Right atrium auricular region (tissue), 2 donors: ENCODE measurements at regions not wholly inside any gene's neighbourhood (a gene's known extent, or its start where the extent isn't known, plus 50 kb on each side); places are given as distances from the start of the nearest gene placed in this dataset.

ENCODE experiments used
- DNase-seq: peaks from one replicate; pipeline ENCODE4 v3.0.0-alpha.2; 2019; ENCODE audit warnings: low spot score
- H3K27ac ChIP-seq, 2 donors: fragments of 200-600 bp; sonication (generic); 1 replicate in 1 of 2; 2 replicates in 1 of 2; pipeline ENCODE4 v1.5.1; 2016 to 2019
- H3K27me3 ChIP-seq, 2 donors: fragments of 200-600 bp; sonication (generic); one replicate each; pipeline versions ENCODE4 v1.5.1 to v1.6.0; 2017 to 2019
- H3K36me3 ChIP-seq: fragments of 200-600 bp; sonication (generic); one replicate; pipeline ENCODE4 v1.5.1; 2016
- H3K4me1 ChIP-seq, 2 donors: fragments of 200-600 bp; sonication (generic); one replicate each; pipeline versions ENCODE4 v1.5.1 to v1.6.0; 2017 to 2019
- H3K4me3 ChIP-seq, 2 donors: fragments of 200-600 bp; sonication (generic); 1 replicate in 1 of 2; 2 replicates in 1 of 2; pipeline ENCODE4 v1.5.1; 2017 to 2019; ENCODE audit warnings: mild to moderate bottlenecking in 1 of 2, moderate library complexity in 1 of 2
- H3K9me3 ChIP-seq, 2 donors: fragments of 200-600 bp; sonication (generic); one replicate each; pipeline ENCODE4 v1.5.1; 2019
- TF ChIP-seq, protein P1 (sequence below), 2 donors: fragments of 200-600 bp; sonication (generic); IDR thresholded peaks; one replicate each; pipeline ENCODE4 v1.5.1; 2019; ENCODE audit warnings: antibody characterized with exemption in 2 of 2

DNA sequence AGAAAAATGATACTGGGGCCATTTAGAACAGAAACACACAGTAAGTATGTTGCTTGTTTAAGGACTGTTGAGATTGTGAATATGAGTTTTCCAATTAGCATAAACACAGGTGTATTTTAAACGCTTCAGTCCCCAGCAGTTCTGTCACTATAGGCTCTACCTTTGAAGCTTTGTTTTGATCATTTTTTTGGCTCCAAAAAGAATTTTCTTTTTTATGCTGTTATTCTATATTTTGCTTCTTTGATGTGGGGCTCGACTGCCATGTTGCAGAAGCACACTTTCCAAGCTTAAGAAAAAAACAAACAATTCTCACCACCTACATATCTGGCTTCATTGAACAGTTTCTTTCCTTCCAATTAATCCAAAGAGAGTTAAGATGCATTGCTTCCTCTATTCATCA lies 131.0 kb upstream of the DMAC1 start:
- TF ChIP-seq, protein P1, sequence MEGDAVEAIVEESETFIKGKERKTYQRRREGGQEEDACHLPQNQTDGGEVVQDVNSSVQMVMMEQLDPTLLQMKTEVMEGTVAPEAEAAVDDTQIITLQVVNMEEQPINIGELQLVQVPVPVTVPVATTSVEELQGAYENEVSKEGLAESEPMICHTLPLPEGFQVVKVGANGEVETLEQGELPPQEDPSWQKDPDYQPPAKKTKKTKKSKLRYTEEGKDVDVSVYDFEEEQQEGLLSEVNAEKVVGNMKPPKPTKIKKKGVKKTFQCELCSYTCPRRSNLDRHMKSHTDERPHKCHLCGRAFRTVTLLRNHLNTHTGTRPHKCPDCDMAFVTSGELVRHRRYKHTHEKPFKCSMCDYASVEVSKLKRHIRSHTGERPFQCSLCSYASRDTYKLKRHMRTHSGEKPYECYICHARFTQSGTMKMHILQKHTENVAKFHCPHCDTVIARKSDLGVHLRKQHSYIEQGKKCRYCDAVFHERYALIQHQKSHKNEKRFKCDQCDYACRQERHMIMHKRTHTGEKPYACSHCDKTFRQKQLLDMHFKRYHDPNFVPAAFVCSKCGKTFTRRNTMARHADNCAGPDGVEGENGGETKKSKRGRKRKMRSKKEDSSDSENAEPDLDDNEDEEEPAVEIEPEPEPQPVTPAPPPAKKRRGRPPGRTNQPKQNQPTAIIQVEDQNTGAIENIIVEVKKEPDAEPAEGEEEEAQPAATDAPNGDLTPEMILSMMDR (IDR thresholded peaks at IDR 0.05) = no peak
- H3K27ac ChIP-seq = no peak overlapping the region
- H3K4me1 ChIP-seq = no peaks in the 10 kb centered on the region
- no peak for DNase-seq
- H3K36me3 ChIP-seq = no peaks in the 10 kb centered on the region
- no peak overlapping the region for H3K4me3 ChIP-seq
- H3K9me3 ChIP-seq = no peaks in the 10 kb centered on the region
- no peaks in the 10 kb centered on the region for H3K27me3 ChIP-seq

DNA sequence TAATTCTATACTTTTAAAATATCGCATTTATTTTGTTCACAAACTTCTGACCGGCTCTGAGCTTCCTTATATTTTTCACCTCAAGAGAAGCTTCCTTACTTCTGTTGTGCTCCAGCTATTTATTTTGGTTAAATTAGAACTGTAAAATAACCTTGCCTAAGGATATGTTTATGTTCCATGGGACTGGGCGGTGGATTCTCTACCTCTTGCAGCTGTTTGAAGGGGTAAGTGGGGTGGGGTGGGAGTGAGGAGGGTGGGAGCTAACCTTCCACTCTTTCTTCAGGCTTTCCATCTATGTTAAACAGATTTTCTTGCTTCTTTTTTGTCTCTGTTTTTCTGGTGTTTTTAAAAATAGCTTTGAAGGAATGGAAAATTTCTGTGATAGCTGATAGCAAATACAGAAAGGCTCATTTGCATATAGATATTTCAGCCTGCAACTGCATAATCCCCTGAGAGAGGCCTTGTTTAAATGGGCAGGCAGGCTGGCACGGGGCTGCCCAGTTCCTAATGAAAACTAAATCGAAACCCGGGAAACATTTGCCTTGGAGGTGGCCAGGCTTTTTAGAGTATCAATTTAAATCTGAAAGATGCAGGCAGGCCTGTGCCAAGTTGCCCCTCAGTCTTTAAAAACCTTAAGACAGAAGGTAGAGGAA lies 122.1 kb upstream of the DMAC1 start:
- H3K4me3 ChIP-seq = no peak overlapping the region
- H3K9me3 ChIP-seq = no peaks in the 10 kb centered on the region
- no peaks in the 10 kb centered on the region for H3K4me1 ChIP-seq
- TF ChIP-seq, protein P1 (IDR thresholded peaks at IDR 0.05) = no peak
- H3K27me3 ChIP-seq = no peaks in the 10 kb centered on the region
- H3K27ac ChIP-seq = no peak overlapping the region
- no peaks in the 10 kb centered on the region for H3K36me3 ChIP-seq
- DNase-seq = no peak

DNA sequence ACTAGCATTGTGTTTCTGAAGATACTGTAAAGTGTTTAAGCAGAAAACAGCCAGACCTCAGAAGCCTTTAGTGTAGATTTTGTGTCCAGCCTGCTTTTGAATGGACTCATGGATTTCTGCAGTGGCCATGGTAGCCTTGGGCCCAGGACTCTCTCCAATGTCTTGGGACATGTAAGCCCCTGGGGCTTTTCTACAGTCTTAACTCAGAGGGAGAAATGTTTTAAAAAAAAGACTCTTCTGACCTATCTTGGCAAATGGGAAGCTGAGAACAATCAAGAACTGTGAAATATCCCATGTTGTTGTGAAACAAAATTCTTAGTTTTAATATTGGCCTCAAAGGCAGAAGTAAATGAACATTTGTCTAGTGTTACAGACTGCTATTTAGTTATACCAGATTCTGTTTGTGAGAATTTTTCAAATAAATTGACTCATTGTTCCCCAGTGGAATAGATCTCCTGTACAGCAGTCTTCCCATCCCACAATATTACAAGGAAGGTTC lies 112.5 kb upstream of the DMAC1 start:
- Histone ChIP-seq H3K4me3 (no peak overlapping the region), H3K4me1 (no peaks in the 10 kb centered on the region), H3K36me3 (no peaks in the 10 kb centered on the region), H3K27me3 (no peaks in the 10 kb centered on the region), H3K9me3 (no peaks in the 10 kb centered on the region), H3K27ac (no peak overlapping the region)
- TF ChIP-seq, protein P1 (IDR thresholded peaks at IDR 0.05) = no peak
- DNase-seq = no peak

DNA sequence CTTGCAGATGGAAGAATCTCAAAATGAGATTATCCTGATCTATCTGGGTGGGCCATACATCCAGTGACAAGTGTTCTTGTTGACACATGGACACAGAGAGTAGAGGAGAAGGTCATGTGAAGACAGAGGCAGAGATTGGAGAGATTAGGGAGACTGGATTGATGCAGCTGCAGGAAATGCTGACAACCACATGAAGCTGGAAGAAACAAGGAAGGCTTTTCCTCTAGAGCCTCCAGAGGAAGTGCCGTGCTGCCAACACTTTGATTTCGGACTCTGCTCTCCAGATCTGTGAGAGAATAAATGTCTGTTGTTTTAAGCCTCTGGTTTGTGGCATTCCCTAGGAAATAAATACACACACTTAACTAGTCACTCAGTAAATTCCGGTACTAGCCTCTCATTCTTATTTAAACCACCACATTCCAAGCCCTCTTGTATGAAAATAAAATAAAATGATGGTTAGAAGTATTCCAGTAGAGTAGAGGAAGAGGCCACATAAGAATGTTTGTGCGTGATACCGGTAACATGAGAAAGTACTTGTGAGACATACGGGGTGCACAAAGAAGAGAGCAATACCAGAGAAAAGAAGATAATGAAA lies 110.9 kb upstream of the DMAC1 start:
- Histone ChIP-seq H3K9me3 (no peaks in the 10 kb centered on the region), H3K27me3 (no peaks in the 10 kb centered on the region), H3K4me3 (no peak overlapping the region), H3K36me3 (no peaks in the 10 kb centered on the region), H3K27ac (no peak overlapping the region), H3K4me1 (no peaks in the 10 kb centered on the region)
- TF ChIP-seq, protein P1 (IDR thresholded peaks at IDR 0.05) = no peak
- no peak for DNase-seq

DNA sequence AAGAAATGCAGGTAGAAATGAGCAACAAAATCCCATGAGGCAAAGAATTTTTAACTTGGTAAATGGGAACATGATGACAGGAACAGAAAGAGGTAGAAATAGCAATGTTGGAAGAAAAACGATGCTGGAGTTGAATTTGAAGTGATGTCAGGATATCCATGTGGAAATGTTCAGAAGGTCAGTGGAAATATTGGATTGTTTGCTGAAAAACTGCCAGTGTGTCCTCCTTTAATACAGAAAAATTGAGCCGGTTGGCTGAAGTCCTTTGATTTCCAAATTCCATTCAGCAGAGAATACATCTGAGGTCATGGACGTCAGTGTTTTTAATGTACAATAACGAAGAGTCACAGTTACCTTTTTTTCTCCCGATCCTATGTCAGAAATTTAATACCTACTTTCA lies 110.0 kb upstream of the DMAC1 start:
- DNase-seq = no peak
- H3K27ac ChIP-seq = no peak overlapping the region

More for the DNA sequence above, 110.0 kb upstream of the DMAC1 start:
- TF ChIP-seq, protein P1 (IDR thresholded peaks at IDR 0.05) = no peak
- no peaks in the 10 kb centered on the region for H3K9me3 ChIP-seq
- H3K36me3 ChIP-seq = no peaks in the 10 kb centered on the region
- H3K27me3 ChIP-seq = no peaks in the 10 kb centered on the region
- H3K4me3 ChIP-seq = no peak overlapping the region
- H3K4me1 ChIP-seq = no peaks in the 10 kb centered on the region
